ENCODE measurements at regions not wholly inside any gene's neighbourhood (a gene's known extent, or its start where the extent isn't known, plus 50 kb on each side); places are given as distances from the start of the nearest gene placed in this dataset.

DNA sequence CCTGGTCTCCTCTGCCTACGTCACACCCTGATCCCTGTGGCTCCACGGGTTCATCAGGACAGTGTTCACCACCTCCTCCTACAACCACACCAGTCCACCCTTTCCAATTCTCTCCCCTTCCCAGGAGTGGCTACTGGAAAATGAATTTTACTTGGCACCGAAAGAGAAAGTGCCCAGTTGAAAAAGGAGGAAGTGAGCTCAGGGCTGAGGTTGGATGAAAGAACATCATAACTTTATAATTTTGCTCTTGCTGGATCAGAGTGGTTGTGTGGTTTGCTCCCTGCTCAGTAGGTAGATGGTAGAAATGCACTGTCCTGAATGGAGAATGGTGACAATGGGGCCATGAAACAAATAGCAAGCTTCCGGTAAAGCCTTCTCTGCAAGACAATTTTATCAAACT, 140.3 kb upstream of the DDX18 start:
- H3K9ac ChIP-seq (ENCODE audit: low read depth, low read length): no peak overlapping the region
- no peak overlapping the region for H3K27ac ChIP-seq (ENCODE audit: low read length)
- peaks cover 5% of the 10 kb centered on the region for H3K9me3 ChIP-seq (ENCODE audit: insufficient read depth, low read length, severe bottlenecking)
- no peaks in the 10 kb centered on the region for H3K27me3 ChIP-seq (ENCODE audit: insufficient read depth, low read length, poor library complexity)
- no peak overlapping the region for H3K4me2 ChIP-seq (ENCODE audit: insufficient read depth, low read length)
- H3K4me1 ChIP-seq (ENCODE audit: insufficient read depth, low read length): no peaks in the 10 kb centered on the region
- ATAC-seq (ENCODE audit: insufficient read depth, low read depth): no peak
- H4K20me1 ChIP-seq (ENCODE audit: insufficient read depth, low read length): no peaks in the 10 kb centered on the region
- H2AFZ ChIP-seq (ENCODE audit: low read depth, low read length): no peak overlapping the region
- H3K4me3 ChIP-seq (ENCODE audit: low read depth in 1 of 2, low read length in 2 of 2): no peak overlapping the region
- TF ChIP-seq, protein P1, sequence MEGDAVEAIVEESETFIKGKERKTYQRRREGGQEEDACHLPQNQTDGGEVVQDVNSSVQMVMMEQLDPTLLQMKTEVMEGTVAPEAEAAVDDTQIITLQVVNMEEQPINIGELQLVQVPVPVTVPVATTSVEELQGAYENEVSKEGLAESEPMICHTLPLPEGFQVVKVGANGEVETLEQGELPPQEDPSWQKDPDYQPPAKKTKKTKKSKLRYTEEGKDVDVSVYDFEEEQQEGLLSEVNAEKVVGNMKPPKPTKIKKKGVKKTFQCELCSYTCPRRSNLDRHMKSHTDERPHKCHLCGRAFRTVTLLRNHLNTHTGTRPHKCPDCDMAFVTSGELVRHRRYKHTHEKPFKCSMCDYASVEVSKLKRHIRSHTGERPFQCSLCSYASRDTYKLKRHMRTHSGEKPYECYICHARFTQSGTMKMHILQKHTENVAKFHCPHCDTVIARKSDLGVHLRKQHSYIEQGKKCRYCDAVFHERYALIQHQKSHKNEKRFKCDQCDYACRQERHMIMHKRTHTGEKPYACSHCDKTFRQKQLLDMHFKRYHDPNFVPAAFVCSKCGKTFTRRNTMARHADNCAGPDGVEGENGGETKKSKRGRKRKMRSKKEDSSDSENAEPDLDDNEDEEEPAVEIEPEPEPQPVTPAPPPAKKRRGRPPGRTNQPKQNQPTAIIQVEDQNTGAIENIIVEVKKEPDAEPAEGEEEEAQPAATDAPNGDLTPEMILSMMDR (IDR thresholded peaks at IDR 0.05; ENCODE audit: borderline replicate concordance, extremely low read depth, low read length, poor library complexity, severe bottlenecking): no peak
- TF ChIP-seq EZH2 (IDR thresholded peaks at IDR 0.05; ENCODE audit: borderline replicate concordance, low read depth, low read length, severe bottlenecking): no peak
- DNase-seq: no peak
- H3K79me2 ChIP-seq (ENCODE audit: insufficient read depth, low read length): no peaks in the 10 kb centered on the region
- no peaks in the 10 kb centered on the region for H3K36me3 ChIP-seq (ENCODE audit: insufficient read depth, low read length)

- Histone ChIP-seq H3K4me2 (ENCODE audit: insufficient read depth, low read length) (no peak overlapping the region), H3K9me3 (ENCODE audit: insufficient read depth, low read length, severe bottlenecking) (no peaks in the 10 kb centered on the region), H2AFZ (ENCODE audit: low read depth, low read length) (no peak overlapping the region), H3K27ac (ENCODE audit: low read length) (no peak overlapping the region), H4K20me1 (ENCODE audit: insufficient read depth, low read length) (no peaks in the 10 kb centered on the region), H3K4me1 (ENCODE audit: insufficient read depth, low read length) (no peaks in the 10 kb centered on the region), H3K36me3 (ENCODE audit: insufficient read depth, low read length) (no peaks in the 10 kb centered on the region), H3K79me2 (ENCODE audit: insufficient read depth, low read length) (no peaks in the 10 kb centered on the region), H3K9ac (ENCODE audit: low read depth, low read length) (no peak overlapping the region), H3K4me3 (ENCODE audit: low read depth in 1 of 2, low read length in 2 of 2) (no peak overlapping the region), H3K27me3 (ENCODE audit: insufficient read depth, low read length, poor library complexity) (no peaks in the 10 kb centered on the region)
- TF ChIP-seq, protein P1 (IDR thresholded peaks at IDR 0.05; ENCODE audit: borderline replicate concordance, extremely low read depth, low read length, poor library complexity, severe bottlenecking): no peak
- no peak for TF ChIP-seq EZH2 (IDR thresholded peaks at IDR 0.05; ENCODE audit: borderline replicate concordance, low read depth, low read length, severe bottlenecking)
- no peak for ATAC-seq (ENCODE audit: insufficient read depth, low read depth)
- DNase-seq: no peak
These were observed 134.5 kb upstream of the DDX18 start for GRCh38 chr2:117679952-117680351.

GRCh38 chr2:117684919-117685318, 129.6 kb upstream of the DDX18 start:
- no peak overlapping the region for H3K9ac ChIP-seq (ENCODE audit: low read depth, low read length)
- H3K79me2 ChIP-seq (ENCODE audit: insufficient read depth, low read length): no peaks in the 10 kb centered on the region
- no peaks in the 10 kb centered on the region for H3K36me3 ChIP-seq (ENCODE audit: insufficient read depth, low read length)
- H3K27me3 ChIP-seq (ENCODE audit: insufficient read depth, low read length, poor library complexity): no peaks in the 10 kb centered on the region
- no peaks in the 10 kb centered on the region for H4K20me1 ChIP-seq (ENCODE audit: insufficient read depth, low read length)
- H3K4me2 ChIP-seq (ENCODE audit: insufficient read depth, low read length): no peak overlapping the region
- H3K4me3 ChIP-seq (ENCODE audit: low read depth in 1 of 2, low read length in 2 of 2): no peak overlapping the region
- H3K4me1 ChIP-seq (ENCODE audit: insufficient read depth, low read length): no peaks in the 10 kb centered on the region
- ATAC-seq (ENCODE audit: insufficient read depth, low read depth) (no peak), DNase-seq (no peak)
- no peak overlapping the region for H2AFZ ChIP-seq (ENCODE audit: low read depth, low read length)
- no peak overlapping the region for H3K27ac ChIP-seq (ENCODE audit: low read length)
- H3K9me3 ChIP-seq (ENCODE audit: insufficient read depth, low read length, severe bottlenecking): no peaks in the 10 kb centered on the region
- TF ChIP-seq, protein P1 (IDR thresholded peaks at IDR 0.05; ENCODE audit: borderline replicate concordance, extremely low read depth, low read length, poor library complexity, severe bottlenecking): no peak
- no peak for TF ChIP-seq EZH2 (IDR thresholded peaks at IDR 0.05; ENCODE audit: borderline replicate concordance, low read depth, low read length, severe bottlenecking)

DNA sequence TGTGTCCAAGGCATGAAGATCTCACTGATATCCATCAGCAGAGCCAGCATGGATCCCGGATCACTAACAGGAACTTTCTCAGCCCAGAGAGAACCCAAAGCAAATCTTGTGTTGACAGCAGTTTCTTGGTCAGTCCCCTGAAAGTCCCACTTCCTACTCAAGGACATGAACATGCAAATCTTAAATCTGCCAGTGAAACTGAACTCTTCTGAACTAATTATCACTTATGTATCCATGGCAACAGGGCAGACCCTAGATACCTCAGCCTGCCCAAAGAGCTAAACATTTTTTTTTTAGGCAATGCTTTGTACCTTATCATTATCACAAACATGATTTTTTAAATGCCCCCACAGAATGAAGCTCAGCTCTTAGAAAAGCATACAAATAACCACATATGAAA, 127.8 kb upstream of the DDX18 start:
- no peaks in the 10 kb centered on the region for H3K36me3 ChIP-seq (ENCODE audit: insufficient read depth, low read length)
- H3K9ac ChIP-seq (ENCODE audit: low read depth, low read length): no peak overlapping the region
- no peaks in the 10 kb centered on the region for H3K79me2 ChIP-seq (ENCODE audit: insufficient read depth, low read length)
- TF ChIP-seq, protein P1 (IDR thresholded peaks at IDR 0.05; ENCODE audit: borderline replicate concordance, extremely low read depth, low read length, poor library complexity, severe bottlenecking): no peak
- TF ChIP-seq EZH2 (IDR thresholded peaks at IDR 0.05; ENCODE audit: borderline replicate concordance, low read depth, low read length, severe bottlenecking): no peak
- no peaks in the 10 kb centered on the region for H3K27me3 ChIP-seq (ENCODE audit: insufficient read depth, low read length, poor library complexity)
- no peak overlapping the region for H3K27ac ChIP-seq (ENCODE audit: low read length)
- H2AFZ ChIP-seq (ENCODE audit: low read depth, low read length): no peak overlapping the region
- no peaks in the 10 kb centered on the region for H3K9me3 ChIP-seq (ENCODE audit: insufficient read depth, low read length, severe bottlenecking)
- H3K4me1 ChIP-seq (ENCODE audit: insufficient read depth, low read length): no peaks in the 10 kb centered on the region
- no peak for ATAC-seq (ENCODE audit: insufficient read depth, low read depth)
- no peak overlapping the region for H3K4me2 ChIP-seq (ENCODE audit: insufficient read depth, low read length)
- no peaks in the 10 kb centered on the region for H4K20me1 ChIP-seq (ENCODE audit: insufficient read depth, low read length)
- DNase-seq: no peak
- H3K4me3 ChIP-seq (ENCODE audit: low read depth in 1 of 2, low read length in 2 of 2): no peak overlapping the region

Measured in DND-41 (cell line).